ENCODE measurements at regions not wholly inside any gene's neighbourhood (a gene's known extent, or its start where the extent isn't known, plus 50 kb on each side); places are given as distances from the start of the nearest gene placed in this dataset.

- no peak overlapping the region for H3K9ac ChIP-seq (replicated peaks in 1 of 4; ENCODE audit: extremely low read depth in 1 of 4, low read depth in 3 of 4, low read length in 3 of 4)
- no peaks in the 10 kb centered on the region for H3K79me1 ChIP-seq (ENCODE audit: low read depth, low read length)
- H3K27me3 ChIP-seq (replicated peaks in 1 of 4; ENCODE audit: control insufficient read depth in 3 of 4, extremely low read depth in 1 of 4, insufficient read depth in 3 of 4, low read length in 3 of 4): peaks cover 0 to 2% (median 0%) of the 10 kb centered on the region in 4 experiments; a peak in 3 of 7 replicates
- H4K91ac ChIP-seq (replicated peaks; ENCODE audit: insufficient read length, low read length): no peak overlapping the region
- H3K4me1 ChIP-seq (replicated peaks in 1 of 4; ENCODE audit: control insufficient read depth in 3 of 4, insufficient read depth in 4 of 4, low read length in 3 of 4): peaks cover 0 to 3% (median under 1%) of the 10 kb centered on the region in 4 experiments; a peak in 2 of 7 replicates
- TF ChIP-seq SP2 (IDR thresholded peaks at IDR 0.05; ENCODE audit: low read length) (no peak), KDM1A (IDR thresholded peaks at IDR 0.05; ENCODE audit: borderline replicate concordance, low read length) (no peak), SAP30 (IDR thresholded peaks at IDR 0.05; ENCODE audit: insufficient read depth, insufficient replicate concordance, low read length) (no peak), SIX5 (IDR thresholded peaks at IDR 0.05; ENCODE audit: low read depth, low read length) (no peak)
- DNase-seq (ENCODE audit: low read depth in 1 of 2, low spot score in 2 of 2): no peak
- no peak overlapping the region for H2BK12ac ChIP-seq (ENCODE audit: low read depth, low read length)
- H3K79me2 ChIP-seq (ENCODE audit: control insufficient read depth in 1 of 2, insufficient read depth in 2 of 2, low read length in 2 of 2): no peaks in the 10 kb centered on the region
- no peaks in the 10 kb centered on the region for H3K9me3 ChIP-seq (ENCODE audit: insufficient read depth in 2 of 2, low read depth in 1 of 2, low read length in 1 of 2)
- H4K20me1 ChIP-seq (replicated peaks in 1 of 2; ENCODE audit: control insufficient read depth in 1 of 2, insufficient read depth in 2 of 2, low read length in 2 of 2): no peaks in the 10 kb centered on the region
- FAIRE-seq: no peak
- no peak overlapping the region for H3K4me3 ChIP-seq (ENCODE audit: extremely low read depth in 1 of 4, insufficient read depth in 2 of 4, low read depth in 3 of 4, low read length in 4 of 4)
- WGBS, 2 experiments (ENCODE audit: extremely low coverage in 1 of 2, insufficient coverage in 1 of 2, insufficient read length in 1 of 2, insufficient replicate concordance in 2 of 2, low coverage in 1 of 2, low lambda C conversion rate in 2 of 2, missing lambda C conversion rate in 1 of 2): 75% methylated on average over 1 of the region's 2 CpGs; no CpG with 5 or more reads in 1 of the 2 experiments
- ChIA-PET POLR2A (ENCODE audit: partially characterized antibody) (no interaction called here), CTCF (ENCODE audit: partially characterized antibody) (interaction anchor here (0.9 to 8.4 kb wide), 14 partner anchors 11 to 290 kb away, joined by 3 to 62 read pairs (median 4); no protein-coding TSS in a partner anchor)
- H2BK20ac ChIP-seq (ENCODE audit: low read length): no peak overlapping the region
- no peak overlapping the region for H2AFZ ChIP-seq (ENCODE audit: low read length)
- H3K27ac ChIP-seq (ENCODE audit: low read depth, low read length): no peak overlapping the region
- H3K4me2 ChIP-seq (ENCODE audit: insufficient read depth in 1 of 2, low read depth in 2 of 2, low read length in 2 of 2): no peak overlapping the region
- no peak overlapping the region for H3K4ac ChIP-seq (replicated peaks; ENCODE audit: insufficient read length, low read depth, low read length)
- no peaks in the 10 kb centered on the region for H3K23me2 ChIP-seq (ENCODE audit: low read depth, low read length)
- H3K14ac ChIP-seq (ENCODE audit: insufficient read length): no peak overlapping the region
- no peaks in the 10 kb centered on the region for H3K36me3 ChIP-seq (ENCODE audit: control insufficient read depth in 2 of 4, insufficient read depth in 4 of 4, low read length in 3 of 4)
- H3K56ac ChIP-seq (replicated peaks; ENCODE audit: insufficient read length, low read depth, low read length): no peak overlapping the region
- no peak overlapping the region for H2BK5ac ChIP-seq (ENCODE audit: low read depth, low read length)
- no peak overlapping the region for H2BK15ac ChIP-seq (ENCODE audit: low read length)
- H2BK120ac ChIP-seq (replicated peaks; ENCODE audit: low read depth, low read length): no peak overlapping the region
- H2AK5ac ChIP-seq (ENCODE audit: low read depth, low read length): no peak overlapping the region
- H4K5ac ChIP-seq (ENCODE audit: insufficient read length, low read depth, low read length): no peak overlapping the region
- no peak overlapping the region for H3K18ac ChIP-seq (ENCODE audit: extremely low read depth, low read length)
- H3K23ac ChIP-seq (ENCODE audit: insufficient read length): no peak overlapping the region
- no peak overlapping the region for H4K8ac ChIP-seq (ENCODE audit: extremely low read depth, insufficient read depth, low read length)
These were observed 72.8 kb upstream of the CLDN10 start for GRCh38 chr13:95479731-95480130.

Data from H1 (cell line).